AG10803 (cell line): ENCODE measurements at regions not wholly inside any gene's neighbourhood (a gene's known extent, or its start where the extent isn't known, plus 50 kb on each side); places are given as distances from the start of the nearest gene placed in this dataset.
A peak's percentile ranks its signal among the peaks of the same experiment; 100 is the strongest.

Source experiments
- DNase-seq: peaks from one replicate; pipeline ENCODE4 v3.0.0; 2010; ENCODE audit warnings: low read depth
- H3K4me3 ChIP-seq: 2 replicates; pipeline ENCODE4 v1.5.1; 2011; ENCODE audit warnings: mild to moderate bottlenecking, low read length, control low read depth
- CTCF ChIP-seq: conservative IDR thresholded peaks from 2 replicates; pipeline ENCODE4 v1.5.1; 2011; ENCODE audit warnings: mild to moderate bottlenecking, low read length, control low read depth, inconsistent platforms

GRCh38 chr20:40254023-40254772 is 434.8 kb downstream of the MAFB start:
- H3K4me3 ChIP-seq: no peak overlapping the region
- no peak for DNase-seq

GRCh38 chr20:40251284-40251932 is 437.6 kb downstream of the MAFB start:
- peak; percentile 39 for DNase-seq
- TF ChIP-seq CTCF: peak; percentile 70
- no peak overlapping the region for H3K4me3 ChIP-seq

More at GRCh38 chr20:40254023-40254772, 434.8 kb downstream of the MAFB start:
- no peak for TF ChIP-seq CTCF

- TF ChIP-seq CTCF: no peak
- no peak for DNase-seq
- H3K4me3 ChIP-seq: no peak overlapping the region
Measured at GRCh38 chr20:40249805-40250204, 439.2 kb downstream of the MAFB start.

GRCh38 chr20:40245829-40246228 is 443.2 kb downstream of the MAFB start:
- no peak overlapping the region for H3K4me3 ChIP-seq
- DNase-seq: peak; percentile 20
- TF ChIP-seq CTCF: no peak

GRCh38 chr20:40244286-40244685 is 444.8 kb downstream of the MAFB start:
- no peak for DNase-seq
- H3K4me3 ChIP-seq: no peak overlapping the region
- no peak for TF ChIP-seq CTCF

GRCh38 chr20:40241596-40242343 is 447.3 kb downstream of the MAFB start:
- H3K4me3 ChIP-seq: no peak overlapping the region
- no peak for DNase-seq
- TF ChIP-seq CTCF: no peak
